ENCODE measurements at regions not wholly inside any gene's neighbourhood (a gene's known extent, or its start where the extent isn't known, plus 50 kb on each side); places are given as distances from the start of the nearest gene placed in this dataset.

DNA sequence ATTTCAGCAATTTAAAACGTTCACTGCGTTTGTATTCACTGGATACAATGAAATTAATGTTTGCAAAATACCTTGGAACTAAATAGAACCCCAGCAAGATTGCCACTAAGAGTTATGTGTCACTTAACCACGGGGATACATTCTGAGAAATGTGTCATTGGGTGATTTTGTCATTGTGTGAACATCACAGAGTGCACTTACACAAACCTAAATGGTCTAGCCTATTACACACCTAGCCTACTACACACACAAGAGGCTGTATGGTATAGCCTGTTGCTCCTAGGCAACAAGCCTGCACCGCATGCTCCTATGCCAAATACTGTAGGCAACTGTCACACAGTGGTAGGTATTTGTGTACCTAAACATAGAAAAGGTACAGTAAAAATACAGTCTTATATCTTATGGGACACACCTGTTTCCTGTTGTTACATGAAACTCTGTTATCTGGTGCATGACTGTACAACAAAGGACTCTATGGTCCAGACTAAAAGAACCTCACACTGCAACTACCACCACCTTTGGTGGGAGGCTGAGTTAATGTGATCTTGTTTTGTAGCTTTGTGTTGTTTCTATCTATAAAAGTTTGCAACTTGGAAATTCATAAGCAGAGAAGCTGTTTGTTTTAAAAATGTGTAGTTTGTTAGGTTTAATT lies 92.2 kb upstream of the NTRK3 start:
- no peak overlapping the region for H3K4me3 ChIP-seq (ENCODE audit: low read length)
- DNase-seq (ENCODE audit: low read depth), result no peak
- TF ChIP-seq, protein P1, sequence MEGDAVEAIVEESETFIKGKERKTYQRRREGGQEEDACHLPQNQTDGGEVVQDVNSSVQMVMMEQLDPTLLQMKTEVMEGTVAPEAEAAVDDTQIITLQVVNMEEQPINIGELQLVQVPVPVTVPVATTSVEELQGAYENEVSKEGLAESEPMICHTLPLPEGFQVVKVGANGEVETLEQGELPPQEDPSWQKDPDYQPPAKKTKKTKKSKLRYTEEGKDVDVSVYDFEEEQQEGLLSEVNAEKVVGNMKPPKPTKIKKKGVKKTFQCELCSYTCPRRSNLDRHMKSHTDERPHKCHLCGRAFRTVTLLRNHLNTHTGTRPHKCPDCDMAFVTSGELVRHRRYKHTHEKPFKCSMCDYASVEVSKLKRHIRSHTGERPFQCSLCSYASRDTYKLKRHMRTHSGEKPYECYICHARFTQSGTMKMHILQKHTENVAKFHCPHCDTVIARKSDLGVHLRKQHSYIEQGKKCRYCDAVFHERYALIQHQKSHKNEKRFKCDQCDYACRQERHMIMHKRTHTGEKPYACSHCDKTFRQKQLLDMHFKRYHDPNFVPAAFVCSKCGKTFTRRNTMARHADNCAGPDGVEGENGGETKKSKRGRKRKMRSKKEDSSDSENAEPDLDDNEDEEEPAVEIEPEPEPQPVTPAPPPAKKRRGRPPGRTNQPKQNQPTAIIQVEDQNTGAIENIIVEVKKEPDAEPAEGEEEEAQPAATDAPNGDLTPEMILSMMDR (conservative IDR thresholded peaks at IDR 0.05; ENCODE audit: low read length), result no peak

- DNase-seq (ENCODE audit: low read depth), result no peak
- TF ChIP-seq, protein P1 (conservative IDR thresholded peaks at IDR 0.05; ENCODE audit: low read length), result no peak
- H3K4me3 ChIP-seq (ENCODE audit: low read length), result no peak overlapping the region
Measured at GRCh38 chr15:88345962-88346361, 89.4 kb upstream of the NTRK3 start.

DNA sequence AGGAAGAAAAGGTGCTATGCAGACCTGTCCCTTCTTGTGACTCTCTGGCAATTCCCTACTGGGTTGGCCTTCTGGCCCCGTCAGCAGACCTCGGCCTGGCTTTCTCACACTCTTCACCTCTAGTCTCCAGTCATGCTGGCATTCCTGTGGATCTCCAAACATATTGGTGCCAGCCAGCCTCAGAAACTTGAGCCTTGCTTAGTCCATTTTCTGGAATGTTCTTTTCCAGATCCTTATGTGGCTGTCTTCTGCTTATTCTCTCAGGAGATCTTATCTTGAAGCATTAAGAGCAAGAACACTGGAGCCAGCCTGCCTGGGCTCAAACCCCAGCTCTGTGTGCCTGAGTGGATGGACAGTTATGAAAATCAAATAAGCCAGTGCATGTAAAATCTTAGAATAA lies 88.2 kb upstream of the NTRK3 start:
- peak; percentile 48 for DNase-seq (ENCODE audit: low read depth)
- TF ChIP-seq, protein P1 (conservative IDR thresholded peaks at IDR 0.05; ENCODE audit: low read length), result no peak
- H3K4me3 ChIP-seq (ENCODE audit: low read length), result no peak overlapping the region

GRCh38 chr15:88342666-88343065 lies 86.1 kb upstream of the NTRK3 start:
- H3K4me3 ChIP-seq (ENCODE audit: low read length), result no peak overlapping the region
- TF ChIP-seq, protein P1 (conservative IDR thresholded peaks at IDR 0.05; ENCODE audit: low read length), result no peak
- peak; percentile 90 for DNase-seq (ENCODE audit: low read depth)

GRCh38 chr15:88341653-88342052 lies 85.1 kb upstream of the NTRK3 start:
- peak; percentile 36 for DNase-seq (ENCODE audit: low read depth)
- H3K4me3 ChIP-seq (ENCODE audit: low read length), result no peak overlapping the region
- TF ChIP-seq, protein P1 (conservative IDR thresholded peaks at IDR 0.05; ENCODE audit: low read length), result no peak

DNA sequence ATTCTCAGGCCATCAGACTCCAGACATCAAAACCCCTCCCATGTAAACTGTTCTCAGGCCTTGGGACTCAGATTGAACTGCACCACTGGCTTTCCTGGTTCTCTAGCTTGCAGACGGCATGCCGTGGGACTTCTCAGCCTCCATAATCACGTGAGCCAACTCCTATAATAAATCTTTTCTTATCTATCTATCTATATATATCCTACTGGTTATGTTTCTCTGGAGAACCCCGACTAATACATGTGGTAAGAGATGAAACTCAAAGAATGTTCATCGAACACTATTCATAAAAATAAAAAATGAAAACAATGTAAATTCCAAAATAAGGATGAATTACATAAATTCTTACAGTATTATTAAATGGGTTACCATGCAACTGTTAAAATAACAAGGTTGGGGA lies 84.5 kb upstream of the NTRK3 start:
- peak; percentile 72 for DNase-seq (ENCODE audit: low read depth)
- TF ChIP-seq, protein P1 (conservative IDR thresholded peaks at IDR 0.05; ENCODE audit: low read length), result no peak
- no peak overlapping the region for H3K4me3 ChIP-seq (ENCODE audit: low read length)

DNA sequence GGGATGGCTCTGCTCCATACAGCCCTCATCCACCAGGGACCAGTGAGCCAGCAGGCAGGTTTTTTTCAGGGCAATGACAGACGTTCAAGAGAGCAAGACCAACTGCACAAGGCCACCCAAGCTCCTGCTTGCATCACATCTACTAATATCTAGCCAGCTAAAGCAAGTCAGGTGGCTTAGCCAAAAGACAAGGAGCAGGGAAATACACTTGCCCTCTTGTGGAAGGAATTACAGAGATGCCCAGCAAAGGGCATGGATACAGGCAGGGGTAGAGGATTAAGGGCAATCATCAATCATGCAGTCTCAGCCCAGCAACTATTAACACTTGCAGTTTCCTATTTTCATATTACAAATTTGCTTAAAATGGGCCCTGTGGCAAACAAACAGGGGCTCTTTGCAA lies 81.5 kb upstream of the NTRK3 start:
- H3K4me3 ChIP-seq (ENCODE audit: low read length), result no peak overlapping the region
- DNase-seq (ENCODE audit: low read depth), result peak; percentile 25
- TF ChIP-seq, protein P1 (conservative IDR thresholded peaks at IDR 0.05; ENCODE audit: low read length), result no peak; the same call in 1 of the 2 replicates
